ENCODE measurements at regions not wholly inside any gene's neighbourhood (a gene's known extent, or its start where the extent isn't known, plus 50 kb on each side); places are given as distances from the start of the nearest gene placed in this dataset.

- H3K4me1 Mint-ChIP-seq (ENCODE audit: low read depth) = no peaks in the 10 kb centered on the region
- ChIA-PET CTCF (no interaction called here), POLR2A (no interaction called here)
- no peak overlapping the region for H3K4me3 Mint-ChIP-seq
- intact Hi-C loops (cut with micrococcal nuclease) = no loop called here
- no peaks in the 10 kb centered on the region for H3K9me3 Mint-ChIP-seq
- no peak for TF ChIP-seq CTCF (IDR thresholded peaks at IDR 0.05)
- H3K36me3 Mint-ChIP-seq (ENCODE audit: low read depth) = no peaks in the 10 kb centered on the region
- ATAC-seq (no peak), DNase-seq (no peak)
- H3K27ac Mint-ChIP-seq = no peak overlapping the region
- peaks cover 4% of the 10 kb centered on the region for H3K27me3 Mint-ChIP-seq
Observed at GRCh38 chr5:62066761-62067277, 239.2 kb upstream of the KIF2A start.

- no peak for TF ChIP-seq CTCF (IDR thresholded peaks at IDR 0.05)
- ATAC-seq (no peak), DNase-seq (no peak)
- Mint-ChIP-seq H3K27ac (no peak overlapping the region), H3K9me3 (no peaks in the 10 kb centered on the region), H3K27me3 (peaks cover 4% of the 10 kb centered on the region), H3K36me3 (ENCODE audit: low read depth) (no peaks in the 10 kb centered on the region), H3K4me1 (ENCODE audit: low read depth) (no peaks in the 10 kb centered on the region), H3K4me3 (no peak overlapping the region)
- ChIA-PET CTCF (no interaction called here), POLR2A (no interaction called here)
- intact Hi-C loops (cut with micrococcal nuclease) = no loop called here
Observed at GRCh38 chr5:62068554-62068953, 237.5 kb upstream of the KIF2A start.

- ATAC-seq (no peak), DNase-seq (no peak)
- intact Hi-C loops (cut with micrococcal nuclease) = no loop called here
- CTCF ChIA-PET = no interaction called here
- Mint-ChIP-seq H3K4me1 (ENCODE audit: low read depth) (no peaks in the 10 kb centered on the region), H3K9me3 (no peaks in the 10 kb centered on the region), H3K27me3 (peaks cover 4% of the 10 kb centered on the region), H3K36me3 (ENCODE audit: low read depth) (no peaks in the 10 kb centered on the region), H3K4me3 (no peak overlapping the region), H3K27ac (no peak overlapping the region)
- POLR2A ChIA-PET = no interaction called here
- TF ChIP-seq CTCF (IDR thresholded peaks at IDR 0.05) = no peak
Observed at GRCh38 chr5:62077387-62077786, 228.6 kb upstream of the KIF2A start.

GRCh38 chr5:62077823-62078550 lies 228.0 kb upstream of the KIF2A start:
- no peaks in the 10 kb centered on the region for H3K9me3 Mint-ChIP-seq
- H3K4me3 Mint-ChIP-seq = no peak overlapping the region
- no peaks in the 10 kb centered on the region for H3K36me3 Mint-ChIP-seq (ENCODE audit: low read depth)
- ChIA-PET POLR2A (no interaction called here), CTCF (no interaction called here)
- intact Hi-C loops (cut with micrococcal nuclease) = no loop called here
- ATAC-seq (no peak), DNase-seq (no peak)
- peaks cover 4% of the 10 kb centered on the region for H3K27me3 Mint-ChIP-seq
- no peak for TF ChIP-seq CTCF (IDR thresholded peaks at IDR 0.05)
- H3K27ac Mint-ChIP-seq = no peak overlapping the region
- H3K4me1 Mint-ChIP-seq (ENCODE audit: low read depth) = no peaks in the 10 kb centered on the region

- Mint-ChIP-seq H3K27ac (no peak overlapping the region), H3K4me1 (ENCODE audit: low read depth) (no peaks in the 10 kb centered on the region), H3K4me3 (no peak overlapping the region), H3K36me3 (ENCODE audit: low read depth) (no peaks in the 10 kb centered on the region), H3K27me3 (peaks cover 4% of the 10 kb centered on the region), H3K9me3 (no peaks in the 10 kb centered on the region)
- intact Hi-C loops (cut with micrococcal nuclease) = no loop called here
- no peak for ATAC-seq
- no peak for TF ChIP-seq CTCF (IDR thresholded peaks at IDR 0.05)
- CTCF ChIA-PET = no interaction called here
- DNase-seq = no peak
- POLR2A ChIA-PET = no interaction called here
Observed at GRCh38 chr5:62082370-62082801, 223.6 kb upstream of the KIF2A start.

Data from activated CD8-positive, alpha-beta T cell treated with anti-CD3 and anti-CD28 coated beads for 36 hours (primary cell).